22Rv1 (cell line): ENCODE measurements at regions not wholly inside any gene's neighbourhood (a gene's known extent, or its start where the extent isn't known, plus 50 kb on each side); places are given as distances from the start of the nearest gene placed in this dataset.

Experiments
- H3K27ac ChIP-seq: fragments of 450-650 bp; 2 replicates; pipeline ENCODE4 v1.5.1; 2017
- CTCF ChIP-seq: fragments of 450-650 bp; IDR thresholded peaks from 2 replicates; pipeline ENCODE4 v1.5.1; 2017; ENCODE audit warnings: mild to moderate bottlenecking
- ZFX ChIP-seq: fragments of 450-650 bp; IDR thresholded peaks from 2 replicates; pipeline ENCODE4 v1.6.1; 2017; ENCODE audit warnings: antibody characterized with exemption, borderline replicate concordance

- H3K27ac ChIP-seq: no peak overlapping the region
- TF ChIP-seq CTCF: no peak
- no peak for TF ChIP-seq ZFX
These were observed 263.1 kb upstream of the DNAJC19 start for GRCh38 chr3:181252631-181253030.

GRCh38 chr3:181250714-181251113 is 261.2 kb upstream of the DNAJC19 start:
- TF ChIP-seq CTCF (no peak), ZFX (no peak)
- H3K27ac ChIP-seq: no peak overlapping the region

GRCh38 chr3:181239441-181239840 is 249.9 kb upstream of the DNAJC19 start:
- no peak overlapping the region for H3K27ac ChIP-seq
- TF ChIP-seq CTCF (no peak), ZFX (no peak)

GRCh38 chr3:181230258-181230657 is 240.7 kb upstream of the DNAJC19 start:
- no peak for TF ChIP-seq ZFX
- no peak for TF ChIP-seq CTCF
- H3K27ac ChIP-seq: no peak overlapping the region

- no peak for TF ChIP-seq CTCF
- no peak for TF ChIP-seq ZFX
- no peak overlapping the region for H3K27ac ChIP-seq
These were observed 223.8 kb upstream of the DNAJC19 start for GRCh38 chr3:181213347-181213746.

- no peak for TF ChIP-seq ZFX
- no peak overlapping the region for H3K27ac ChIP-seq
These were observed 222.7 kb upstream of the DNAJC19 start for GRCh38 chr3:181212271-181212670.

GRCh38 chr3:181210275-181210674 is 220.7 kb upstream of the DNAJC19 start:
- no peak for TF ChIP-seq ZFX
- peak; percentile 62 for TF ChIP-seq CTCF
- no peak overlapping the region for H3K27ac ChIP-seq

GRCh38 chr3:181189556-181189955 is 200.0 kb upstream of the DNAJC19 start:
- no peak overlapping the region for H3K27ac ChIP-seq
- TF ChIP-seq CTCF: no peak
- no peak for TF ChIP-seq ZFX
